Adrenal gland (tissue), 5 donors: ENCODE measurements at regions not wholly inside any gene's neighbourhood (a gene's known extent, or its start where the extent isn't known, plus 50 kb on each side); places are given as distances from the start of the nearest gene placed in this dataset.

Experiments
- POLR2A ChIP-seq, 2 donors: fragments of 450-650 bp; IDR thresholded peaks; one replicate each; pipeline ENCODE4 v1.6.1; 2017; ENCODE audit warnings: antibody characterized with exemption in 2 of 2, mild to moderate bottlenecking in 2 of 2, moderate library complexity in 1 of 2
- TF ChIP-seq, protein P1 (sequence below), 6 experiments: fragments of 450-650 bp in 4 of 6; fragments of 200-600 bp in 2 of 6; sonication (generic) in 1 of 6; IDR thresholded peaks; 1 replicate in 5 of 6; 2 replicates in 1 of 6; pipeline versions ENCODE4 v1.5.1 to v1.8.0; 2016 to 2021; ENCODE audit warnings: antibody characterized with exemption in 6 of 6, mild to moderate bottlenecking in 2 of 6, moderate library complexity in 1 of 6
- donor health status: DM: no; HTN: no; CAD: no.

DNA sequence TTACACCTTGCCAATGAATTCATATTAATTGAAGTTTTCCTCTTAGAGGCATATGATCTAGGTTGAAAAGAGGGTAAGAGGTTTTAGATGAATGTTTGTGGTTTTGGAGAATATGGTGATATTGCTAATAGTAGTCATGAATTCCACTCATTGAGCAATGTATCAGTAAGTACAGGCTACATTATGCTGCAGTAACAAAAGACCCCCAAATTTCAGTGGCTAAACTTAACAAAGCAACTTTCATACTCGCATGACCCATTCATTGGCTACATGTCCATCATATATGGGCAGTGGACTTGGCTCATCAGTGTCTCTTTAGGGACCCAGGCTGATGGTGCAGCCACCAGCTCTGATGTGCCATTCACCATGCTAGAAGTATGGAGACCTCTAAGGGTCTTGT is 196.6 kb upstream of the MYL2 start:
- no peak for TF ChIP-seq POLR2A (IDR thresholded peaks at IDR 0.05)
- TF ChIP-seq, protein P1, sequence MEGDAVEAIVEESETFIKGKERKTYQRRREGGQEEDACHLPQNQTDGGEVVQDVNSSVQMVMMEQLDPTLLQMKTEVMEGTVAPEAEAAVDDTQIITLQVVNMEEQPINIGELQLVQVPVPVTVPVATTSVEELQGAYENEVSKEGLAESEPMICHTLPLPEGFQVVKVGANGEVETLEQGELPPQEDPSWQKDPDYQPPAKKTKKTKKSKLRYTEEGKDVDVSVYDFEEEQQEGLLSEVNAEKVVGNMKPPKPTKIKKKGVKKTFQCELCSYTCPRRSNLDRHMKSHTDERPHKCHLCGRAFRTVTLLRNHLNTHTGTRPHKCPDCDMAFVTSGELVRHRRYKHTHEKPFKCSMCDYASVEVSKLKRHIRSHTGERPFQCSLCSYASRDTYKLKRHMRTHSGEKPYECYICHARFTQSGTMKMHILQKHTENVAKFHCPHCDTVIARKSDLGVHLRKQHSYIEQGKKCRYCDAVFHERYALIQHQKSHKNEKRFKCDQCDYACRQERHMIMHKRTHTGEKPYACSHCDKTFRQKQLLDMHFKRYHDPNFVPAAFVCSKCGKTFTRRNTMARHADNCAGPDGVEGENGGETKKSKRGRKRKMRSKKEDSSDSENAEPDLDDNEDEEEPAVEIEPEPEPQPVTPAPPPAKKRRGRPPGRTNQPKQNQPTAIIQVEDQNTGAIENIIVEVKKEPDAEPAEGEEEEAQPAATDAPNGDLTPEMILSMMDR (IDR thresholded peaks at IDR 0.05), result no peak
